ENCODE measurements at regions not wholly inside any gene's neighbourhood (a gene's known extent, or its start where the extent isn't known, plus 50 kb on each side); places are given as distances from the start of the nearest gene placed in this dataset.

GRCh38 chr18:47542551-47542950 lies 291.1 kb upstream of the SKOR2 start:
- TF ChIP-seq CTCF (IDR thresholded peaks at IDR 0.05) (no peak), POLR2A (IDR thresholded peaks at IDR 0.05) (no peak), EP300 (IDR thresholded peaks at IDR 0.05) (no peak)

Data from tibial nerve (tissue), 4 donors.